ENCODE measurements at regions not wholly inside any gene's neighbourhood (a gene's known extent, or its start where the extent isn't known, plus 50 kb on each side); places are given as distances from the start of the nearest gene placed in this dataset.

DNA sequence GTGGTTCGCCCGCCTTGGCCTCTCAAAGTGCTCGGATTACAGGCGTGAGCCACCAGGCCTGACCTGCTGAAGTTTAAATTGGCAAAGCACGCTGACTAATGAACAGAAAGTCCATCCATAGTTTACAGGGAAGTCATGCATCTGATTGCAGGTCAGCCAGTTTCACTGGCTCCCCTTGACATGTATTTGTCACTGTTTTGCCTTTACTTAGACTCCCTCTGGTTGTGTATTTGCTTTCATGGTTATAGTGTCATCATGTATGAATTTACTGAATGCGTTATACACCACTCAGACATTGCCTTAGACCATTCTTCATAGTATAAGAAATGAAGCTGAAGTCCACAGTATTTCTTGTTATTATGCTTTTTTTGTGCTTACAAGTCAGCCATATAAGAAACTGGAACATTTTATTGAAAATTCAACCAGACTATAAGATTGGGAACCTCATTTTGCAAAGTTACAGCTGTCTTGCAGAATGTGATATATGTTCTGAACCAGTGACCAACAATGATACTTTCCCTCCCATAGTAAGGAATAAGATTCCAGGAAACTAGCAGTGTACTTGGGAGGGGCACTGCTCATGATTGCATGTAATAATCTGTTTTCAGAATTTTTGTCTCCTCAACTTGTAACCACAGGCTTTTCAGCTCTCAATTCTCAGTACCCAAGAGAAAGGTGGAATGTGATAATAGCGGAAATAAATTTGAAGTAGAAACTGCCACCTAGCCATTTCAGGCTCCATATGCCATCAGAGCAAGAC, 51.9 kb upstream of the ATF7IP start:
- Mint-ChIP-seq H3K9me3 (no peaks in the 10 kb centered on the region), H3K36me3 (no peaks in the 10 kb centered on the region), H3K27ac (no peak overlapping the region)
- DNase-seq (ENCODE audit: low spot score in 2 of 2) (no peak), ATAC-seq (no peak)

DNA sequence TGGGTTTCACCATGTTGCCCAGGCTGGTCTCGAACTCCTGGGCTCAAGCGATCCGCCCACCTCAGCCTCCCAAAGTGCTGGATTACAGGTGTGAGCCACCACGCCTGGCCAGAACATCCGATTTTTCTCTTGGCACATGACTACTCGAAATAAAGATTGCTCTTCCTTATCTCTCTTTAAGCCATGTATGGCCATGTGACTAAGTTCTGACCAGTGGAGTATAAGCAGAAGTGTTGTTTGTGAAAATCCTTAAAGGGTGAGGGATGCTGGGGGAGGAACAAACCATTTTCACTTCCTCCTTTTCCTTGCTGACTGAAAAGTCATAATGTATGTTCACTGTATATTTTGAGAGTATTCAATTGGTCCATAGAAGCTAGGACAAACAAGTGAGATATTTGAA, 50.7 kb upstream of the ATF7IP start:
- no peaks in the 10 kb centered on the region for H3K36me3 Mint-ChIP-seq
- no peak for ATAC-seq
- DNase-seq (ENCODE audit: low spot score in 2 of 2) = no peak

DNA sequence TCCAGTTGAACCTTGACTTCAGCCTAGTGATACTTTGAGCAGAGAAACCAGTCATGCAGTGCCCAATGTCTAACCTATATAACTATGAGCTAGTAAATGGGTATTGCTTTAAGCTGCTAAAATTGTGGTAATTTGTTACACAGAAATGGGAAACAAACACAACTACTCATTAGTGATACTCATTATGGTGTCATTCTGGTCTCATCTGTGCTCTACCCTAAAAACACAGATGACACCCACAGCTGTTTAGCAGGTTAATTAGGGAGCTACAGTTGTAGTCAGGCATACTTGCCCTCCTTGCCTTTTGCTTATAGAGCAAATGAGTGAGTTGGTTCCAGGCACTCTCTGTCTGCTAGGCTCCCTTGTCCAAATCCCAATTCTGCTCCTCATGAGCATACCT, 50.0 kb upstream of the ATF7IP start:
- ATAC-seq (no peak), DNase-seq (ENCODE audit: low spot score in 2 of 2) (no peak)
- Mint-ChIP-seq H3K9me3 (no peaks in the 10 kb centered on the region), H3K36me3 (no peaks in the 10 kb centered on the region), H3K27ac (no peak overlapping the region)

More for the DNA sequence above, 50.7 kb upstream of the ATF7IP start:
- Mint-ChIP-seq H3K27ac (no peak overlapping the region), H3K9me3 (no peaks in the 10 kb centered on the region)

Data from activated naive CD4-positive, alpha-beta T cell treated with anti-CD3 and anti-CD28 coated beads, Interleukin-2, amount 50 U/mL, for 72 hours (primary cell).